Panc1 (cell line): ENCODE measurements at regions not wholly inside any gene's neighbourhood (a gene's known extent, or its start where the extent isn't known, plus 50 kb on each side); places are given as distances from the start of the nearest gene placed in this dataset.

Experiments used
- ATAC-seq: fragments of 200-7000 bp; cut with Tn5 transposase; 2 replicates; pipeline ENCODE4 v1.9.1; 2020; ENCODE audit warnings: mild to moderate bottlenecking, moderate library complexity
- BruUV-seq: library from RNA; stranded (reverse); fragments of 400-500 nt; replicated peaks from 2 replicates; lab custom pipeline; 2021; lab: Mats Ljungman, UMichigan
- CTCF ChIA-PET: fragments of 300-600 bp; sonication (Branson Sonifier 250); formaldehyde crosslinking; loops from one replicate; lab custom pipeline; 2022; ENCODE audit warnings: antibody characterized with exemption; lab: Charles Lee
- POLR2A ChIA-PET: fragments of 300-600 bp; sonication (Branson Sonifier 250); formaldehyde crosslinking; loops from one replicate; lab custom pipeline; 2022; ENCODE audit warnings: antibody characterized with exemption; lab: Charles Lee
- DNase-seq: peaks from one replicate; pipeline ENCODE4 v3.0.0-alpha.2; 2010; ENCODE audit warnings: low read depth, low spot score
- H3K27ac ChIP-seq: 2 replicates; pipeline ENCODE4 v1.5.1; 2011; ENCODE audit warnings: mild to moderate bottlenecking, low read length, inconsistent platforms
- H3K27me3 ChIP-seq: fragments of 200-500 bp; sonication (Bioruptor generic); 2 replicates; pipeline ENCODE4 v1.6.0; 2014; ENCODE audit warnings: low read length, inconsistent platforms; ENCODE audit not compliant: control insufficient read depth, insufficient read depth
- H3K36me3 ChIP-seq: fragments of 200-500 bp; sonication (Bioruptor generic); 2 replicates; pipeline ENCODE4 v1.5.1; 2014; ENCODE audit warnings: inconsistent platforms, mild to moderate bottlenecking, low read length, moderate library complexity; ENCODE audit not compliant: control insufficient read depth, insufficient read depth
- H3K4me1 ChIP-seq: 2 replicates; pipeline ENCODE4 v1.5.1; 2011; ENCODE audit warnings: inconsistent platforms, mild to moderate bottlenecking, low read length, moderate library complexity; ENCODE audit not compliant: control insufficient read depth, insufficient read depth
- H3K4me3 ChIP-seq, 2 experiments: 2 replicates each; pipeline ENCODE4 v1.5.1; 2011 to 2012; ENCODE audit warnings: low read depth in 2 of 2, low read length in 2 of 2, mild to moderate bottlenecking in 2 of 2, inconsistent platforms in 1 of 2, moderate library complexity in 1 of 2
- H3K9me3 ChIP-seq: fragments of 200-500 bp; sonication (Bioruptor generic); 2 replicates; pipeline ENCODE4 v1.5.1; 2014; ENCODE audit warnings: low read depth, mild to moderate bottlenecking, inconsistent platforms, low read length, moderate library complexity; ENCODE audit not compliant: control insufficient read depth, insufficient read depth
- CTCF ChIP-seq: fragments of 450-650 bp; IDR thresholded peaks from 2 replicates; pipeline ENCODE4 v1.5.1; 2017; ENCODE audit warnings: mild to moderate bottlenecking
- POLR2AphosphoS5 ChIP-seq: IDR thresholded peaks from 2 replicates; pipeline ENCODE4 v1.6.1; 2012; ENCODE audit warnings: mild to moderate bottlenecking, low read depth, low read length, moderate library complexity
- REST ChIP-seq, 2 experiments: IDR thresholded peaks; 2 replicates each; pipeline ENCODE4 v1.6.1; 2011 to 2012; ENCODE audit warnings: low read depth in 2 of 2, control low read depth in 1 of 2, low read length in 1 of 2, mild to moderate bottlenecking in 1 of 2, moderate library complexity in 1 of 2; ENCODE audit not compliant: insufficient read depth in 1 of 2
- SIN3A ChIP-seq: IDR thresholded peaks from 2 replicates; pipeline ENCODE4 v1.6.1; 2012; ENCODE audit warnings: low read depth, mild to moderate bottlenecking, low read length, moderate library complexity, borderline replicate concordance; ENCODE audit not compliant: insufficient read depth
- TCF7L2 ChIP-seq: IDR thresholded peaks from 2 replicates; pipeline ENCODE4 v1.6.1; 2011; ENCODE audit warnings: mild to moderate bottlenecking, low read depth, low read length, inconsistent platforms
- in situ Hi-C: cut with HindIII; loops from 2 replicates; pipeline ENCODE4 v1.10.0; 2016; ENCODE audit warnings: low sequenced_read_pairs, low pct_unique_long_range_greater_than_20kb
- intact Hi-C: fragments of 100-400 bp; cut with micrococcal nuclease; formaldehyde crosslinking; loops from one replicate; pipeline ENCODE4 v1.10.0; 2022; ENCODE audit not compliant: unreplicated experiment

- intact Hi-C loops = no loop called here
- Histone ChIP-seq H3K27me3 (no peaks in the 10 kb centered on the region), H3K9me3 (no peaks in the 10 kb centered on the region), H3K4me1 (no peaks in the 10 kb centered on the region), H3K4me3 (no peak overlapping the region), H3K36me3 (no peaks in the 10 kb centered on the region), H3K27ac (no peak overlapping the region)
- CTCF ChIA-PET = no interaction called here
- ATAC-seq (no peak), DNase-seq (no peak)
- POLR2A ChIA-PET = no interaction called here
- BruUV-seq = no TSS peak
- TF ChIP-seq CTCF (no peak), TCF7L2 (no peak), REST (IDR thresholded peaks at IDR 0.05; ENCODE audit: insufficient read depth in 1 of 2, low read depth in 2 of 2, low read length in 1 of 2) (no peak), POLR2AphosphoS5 (no peak), SIN3A (no peak)
- in situ Hi-C loops = no loop called here
Observed at GRCh38 chr3:87046241-87046640, 55.3 kb upstream of the VGLL3 start.

- Histone ChIP-seq H3K4me3 (no peak overlapping the region), H3K4me1 (no peaks in the 10 kb centered on the region), H3K36me3 (no peaks in the 10 kb centered on the region), H3K9me3 (no peaks in the 10 kb centered on the region), H3K27ac (no peak overlapping the region), H3K27me3 (no peaks in the 10 kb centered on the region)
- no TSS peak for BruUV-seq
- intact Hi-C loops = no loop called here
- no peak for ATAC-seq
- ChIA-PET POLR2A (no interaction called here), CTCF (no interaction called here)
- DNase-seq = no peak
- in situ Hi-C loops = no loop called here
- TF ChIP-seq SIN3A (no peak), TCF7L2 (no peak), REST (IDR thresholded peaks at IDR 0.05; ENCODE audit: insufficient read depth in 1 of 2, low read depth in 2 of 2, low read length in 1 of 2) (no peak), CTCF (no peak), POLR2AphosphoS5 (no peak)
Observed at GRCh38 chr3:87045473-87045872, 54.5 kb upstream of the VGLL3 start.
